Panc1 (cell line): ENCODE measurements at regions not wholly inside any gene's neighbourhood (a gene's known extent, or its start where the extent isn't known, plus 50 kb on each side); places are given as distances from the start of the nearest gene placed in this dataset.

Experiments
- ATAC-seq: fragments of 200-7000 bp; cut with Tn5 transposase; 2 replicates; pipeline ENCODE4 v1.9.1; 2020; ENCODE audit warnings: mild to moderate bottlenecking, moderate library complexity
- BruUV-seq: library from RNA; stranded (reverse); fragments of 400-500 nt; replicated peaks from 2 replicates; lab custom pipeline; 2021; lab: Mats Ljungman, UMichigan
- CTCF ChIA-PET: fragments of 300-600 bp; sonication (Branson Sonifier 250); formaldehyde crosslinking; loops from one replicate; lab custom pipeline; 2022; ENCODE audit warnings: antibody characterized with exemption; lab: Charles Lee
- POLR2A ChIA-PET: fragments of 300-600 bp; sonication (Branson Sonifier 250); formaldehyde crosslinking; loops from one replicate; lab custom pipeline; 2022; ENCODE audit warnings: antibody characterized with exemption; lab: Charles Lee
- DNase-seq: peaks from one replicate; pipeline ENCODE4 v3.0.0-alpha.2; 2010; ENCODE audit warnings: low read depth, low spot score
- H3K27ac ChIP-seq: 2 replicates; pipeline ENCODE4 v1.5.1; 2011; ENCODE audit warnings: mild to moderate bottlenecking, low read length, inconsistent platforms
- H3K27me3 ChIP-seq: fragments of 200-500 bp; sonication (Bioruptor generic); 2 replicates; pipeline ENCODE4 v1.6.0; 2014; ENCODE audit warnings: low read length, inconsistent platforms; ENCODE audit not compliant: control insufficient read depth, insufficient read depth
- H3K36me3 ChIP-seq: fragments of 200-500 bp; sonication (Bioruptor generic); 2 replicates; pipeline ENCODE4 v1.5.1; 2014; ENCODE audit warnings: inconsistent platforms, mild to moderate bottlenecking, low read length, moderate library complexity; ENCODE audit not compliant: control insufficient read depth, insufficient read depth
- H3K4me1 ChIP-seq: 2 replicates; pipeline ENCODE4 v1.5.1; 2011; ENCODE audit warnings: inconsistent platforms, mild to moderate bottlenecking, low read length, moderate library complexity; ENCODE audit not compliant: control insufficient read depth, insufficient read depth
- H3K4me3 ChIP-seq, 2 experiments: 2 replicates each; pipeline ENCODE4 v1.5.1; 2011 to 2012; ENCODE audit warnings: low read depth in 2 of 2, low read length in 2 of 2, mild to moderate bottlenecking in 2 of 2, inconsistent platforms in 1 of 2, moderate library complexity in 1 of 2
- H3K9me3 ChIP-seq: fragments of 200-500 bp; sonication (Bioruptor generic); 2 replicates; pipeline ENCODE4 v1.5.1; 2014; ENCODE audit warnings: low read depth, mild to moderate bottlenecking, inconsistent platforms, low read length, moderate library complexity; ENCODE audit not compliant: control insufficient read depth, insufficient read depth
- CTCF ChIP-seq: fragments of 450-650 bp; IDR thresholded peaks from 2 replicates; pipeline ENCODE4 v1.5.1; 2017; ENCODE audit warnings: mild to moderate bottlenecking
- POLR2AphosphoS5 ChIP-seq: IDR thresholded peaks from 2 replicates; pipeline ENCODE4 v1.6.1; 2012; ENCODE audit warnings: mild to moderate bottlenecking, low read depth, low read length, moderate library complexity
- REST ChIP-seq, 2 experiments: IDR thresholded peaks; 2 replicates each; pipeline ENCODE4 v1.6.1; 2011 to 2012; ENCODE audit warnings: low read depth in 2 of 2, control low read depth in 1 of 2, low read length in 1 of 2, mild to moderate bottlenecking in 1 of 2, moderate library complexity in 1 of 2; ENCODE audit not compliant: insufficient read depth in 1 of 2
- SIN3A ChIP-seq: IDR thresholded peaks from 2 replicates; pipeline ENCODE4 v1.6.1; 2012; ENCODE audit warnings: low read depth, mild to moderate bottlenecking, low read length, moderate library complexity, borderline replicate concordance; ENCODE audit not compliant: insufficient read depth
- TCF7L2 ChIP-seq: IDR thresholded peaks from 2 replicates; pipeline ENCODE4 v1.6.1; 2011; ENCODE audit warnings: mild to moderate bottlenecking, low read depth, low read length, inconsistent platforms
- in situ Hi-C: cut with HindIII; loops from 2 replicates; pipeline ENCODE4 v1.10.0; 2016; ENCODE audit warnings: low sequenced_read_pairs, low pct_unique_long_range_greater_than_20kb
- intact Hi-C: fragments of 100-400 bp; cut with micrococcal nuclease; formaldehyde crosslinking; loops from one replicate; pipeline ENCODE4 v1.10.0; 2022; ENCODE audit not compliant: unreplicated experiment

- intact Hi-C loops (no loop called here), in situ Hi-C loops (no loop called here)
- TF ChIP-seq POLR2AphosphoS5: no peak
- TF ChIP-seq REST (IDR thresholded peaks at IDR 0.05; ENCODE audit: insufficient read depth in 1 of 2, low read depth in 2 of 2, low read length in 1 of 2): no peak
- no peak for TF ChIP-seq CTCF
- TF ChIP-seq TCF7L2: no peak
- no peak for TF ChIP-seq SIN3A
- Histone ChIP-seq H3K27me3 (no peaks in the 10 kb centered on the region), H3K36me3 (no peaks in the 10 kb centered on the region), H3K4me3 (no peak overlapping the region), H3K4me1 (no peaks in the 10 kb centered on the region), H3K9me3 (no peaks in the 10 kb centered on the region), H3K27ac (no peak overlapping the region)
- ATAC-seq (no peak), DNase-seq (no peak)
- POLR2A ChIA-PET: no interaction called here
- CTCF ChIA-PET: no interaction called here
- no TSS peak for BruUV-seq
These were observed 150.4 kb upstream of the ID2 start for GRCh38 chr2:8531481-8531880.

- H3K27me3 ChIP-seq: no peaks in the 10 kb centered on the region
- CTCF ChIA-PET: no interaction called here
- no peak overlapping the region for H3K4me3 ChIP-seq
- no peak for ATAC-seq
- no TSS peak for BruUV-seq
- DNase-seq: no peak
- H3K36me3 ChIP-seq: no peaks in the 10 kb centered on the region
- no peaks in the 10 kb centered on the region for H3K9me3 ChIP-seq
- POLR2A ChIA-PET: interaction anchor here (0.6 kb wide), 1 partner anchor 1028 kb away, joined by 3 read pairs; no protein-coding TSS in a partner anchor
- no peak overlapping the region for H3K27ac ChIP-seq
- intact Hi-C loops: no loop called here
- H3K4me1 ChIP-seq: no peaks in the 10 kb centered on the region
- TF ChIP-seq SIN3A (no peak), CTCF (no peak), POLR2AphosphoS5 (no peak), REST (IDR thresholded peaks at IDR 0.05; ENCODE audit: insufficient read depth in 1 of 2, low read depth in 2 of 2, low read length in 1 of 2) (no peak), TCF7L2 (no peak)
- in situ Hi-C loops: no loop called here
These were observed 149.4 kb upstream of the ID2 start for GRCh38 chr2:8532438-8532837.
